ENCODE measurements at regions not wholly inside any gene's neighbourhood (a gene's known extent, or its start where the extent isn't known, plus 50 kb on each side); places are given as distances from the start of the nearest gene placed in this dataset.

- no peak for DNase-seq
These were observed 55.5 kb downstream of the DRD1 start for GRCh38 chr5:175388531-175388930.

DNA sequence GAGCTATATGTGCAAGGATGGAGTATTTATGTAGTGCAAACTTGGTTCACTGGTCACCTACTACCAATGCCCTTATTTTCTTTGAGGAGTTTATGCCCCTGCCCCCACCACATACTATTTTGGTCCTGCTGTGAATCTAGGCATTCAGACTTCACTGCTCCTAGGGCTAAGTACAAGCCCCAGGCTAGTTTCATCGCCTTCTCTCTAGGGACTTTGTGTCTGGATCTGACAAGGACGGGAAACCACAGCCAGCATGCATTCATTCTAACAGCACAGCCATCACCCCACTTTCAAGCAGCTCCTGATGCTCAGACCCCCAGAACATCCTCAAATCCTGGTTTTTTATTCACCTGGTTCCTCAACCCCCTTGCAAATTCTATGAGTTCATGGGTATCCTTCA is 56.8 kb downstream of the DRD1 start:
- DNase-seq: no peak

DNA sequence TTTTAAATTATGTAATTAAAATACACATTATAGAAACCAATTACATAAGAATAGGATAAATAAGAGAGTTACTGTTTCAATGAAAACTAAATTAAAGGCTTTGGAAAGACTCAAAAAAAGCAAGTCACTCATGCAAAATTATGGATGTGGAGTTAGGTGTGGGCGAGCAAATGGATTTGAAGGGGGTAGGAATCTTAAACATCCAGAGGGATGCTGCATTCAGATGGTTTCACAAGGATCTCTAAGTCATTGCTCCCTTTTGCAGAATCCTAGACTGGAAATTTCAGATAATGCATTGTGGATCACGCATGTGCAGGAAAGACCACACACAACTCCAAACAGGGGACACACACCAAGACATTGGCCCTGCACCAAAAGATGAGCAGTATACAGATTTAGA is 57.5 kb downstream of the DRD1 start:
- DNase-seq: peak in 1 of 58 donors; percentile 7

DNA sequence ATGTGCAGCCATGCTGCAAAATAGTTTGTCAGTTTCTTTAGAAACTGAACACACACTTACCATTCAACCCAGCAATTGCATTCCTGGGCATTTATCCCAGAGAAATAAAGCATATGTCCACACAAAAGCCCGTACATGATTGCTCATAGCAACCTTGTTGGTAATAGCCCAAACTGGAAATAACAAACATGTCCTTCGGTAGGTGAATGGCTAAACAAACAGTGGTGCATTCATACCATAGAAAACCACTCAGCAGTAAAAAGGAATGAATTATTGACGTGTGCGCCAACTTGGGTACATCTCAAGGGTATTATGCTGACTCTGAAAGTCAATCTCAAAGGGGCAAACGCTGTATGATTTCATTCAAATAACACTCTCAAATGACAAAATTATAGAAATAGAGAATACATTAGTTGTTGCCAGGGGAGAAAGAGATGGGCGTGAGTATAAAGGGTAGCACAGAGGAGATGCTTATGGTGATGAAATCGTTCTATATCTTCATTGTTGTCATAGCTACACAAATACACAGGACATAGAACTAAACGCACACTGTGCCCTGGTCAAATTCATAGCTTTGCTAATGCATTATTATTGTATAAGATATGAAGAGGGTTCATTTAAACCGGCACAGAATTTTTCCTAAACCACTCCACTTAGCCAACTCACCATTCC is 58.2 kb downstream of the DRD1 start:
- peak in 1 of 58 donors; percentile 6 for DNase-seq

DNA sequence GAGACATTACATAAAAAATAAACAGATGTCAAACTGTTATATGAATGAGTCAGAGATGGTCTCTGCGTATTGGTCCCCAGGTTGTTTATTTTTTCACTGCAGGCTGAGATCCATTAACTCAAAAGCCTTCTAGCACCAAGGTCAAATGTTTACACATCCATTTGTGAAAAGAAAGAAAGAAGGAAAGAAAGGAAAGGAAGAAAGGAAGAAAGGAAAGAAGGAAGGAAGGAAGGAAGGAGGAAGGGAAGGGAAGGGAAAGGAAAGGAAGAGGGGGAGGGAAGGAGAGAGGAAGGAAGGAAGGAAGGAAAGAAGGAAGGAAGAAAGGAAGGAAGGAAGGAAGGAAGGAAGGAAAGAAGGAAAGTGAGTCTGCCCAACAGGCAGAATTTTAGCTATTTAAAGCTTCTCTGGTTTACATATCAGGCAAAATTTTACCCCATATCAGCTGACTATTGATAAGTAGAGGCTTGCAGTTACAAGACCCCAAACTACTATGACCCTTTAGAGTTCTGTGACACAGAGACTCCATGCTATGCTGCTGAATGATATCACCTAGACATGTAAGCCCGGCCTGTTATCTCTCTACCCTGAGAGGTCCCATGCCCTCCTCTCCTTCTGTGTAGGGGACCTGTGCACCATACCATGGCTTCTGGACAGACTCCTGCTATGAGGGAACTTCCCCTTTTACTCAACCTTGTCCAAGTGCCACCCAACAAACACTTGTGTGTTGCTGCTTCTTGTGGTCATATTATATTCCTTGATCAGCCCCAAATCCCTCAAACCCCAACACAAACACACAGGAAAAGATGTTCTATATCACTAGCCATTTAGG is 59.0 kb downstream of the DRD1 start:
- no peak for DNase-seq

GRCh38 chr5:175383350-175383749 is 60.6 kb downstream of the DRD1 start:
- peak in 13 of 58 donors; percentile 2 to 39 (median 11) for DNase-seq

DNA sequence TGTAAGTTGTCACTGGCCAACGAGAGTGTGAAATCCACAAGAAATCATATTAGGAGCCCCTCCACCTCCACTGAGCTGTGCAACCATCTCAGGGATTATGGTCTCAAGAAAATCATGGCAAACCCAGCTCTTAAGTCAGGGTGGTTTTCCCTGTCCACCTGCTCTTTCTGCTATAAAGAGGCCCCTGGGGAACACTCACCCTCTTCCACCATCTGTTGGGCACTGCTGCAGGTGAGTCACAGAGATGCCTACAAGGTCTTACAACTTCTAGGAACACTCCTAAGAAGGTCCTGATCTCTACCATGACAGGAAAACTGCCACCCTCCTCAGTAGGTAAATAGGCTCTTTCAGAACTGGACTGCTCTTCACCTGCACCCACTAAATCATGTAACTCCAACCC is 61.8 kb downstream of the DRD1 start:
- DNase-seq: no peak

- no peak for DNase-seq
These were observed 62.9 kb downstream of the DRD1 start for GRCh38 chr5:175381130-175381529.

GRCh38 chr5:175380701-175381100 is 63.3 kb downstream of the DRD1 start:
- DNase-seq: no peak

DNA sequence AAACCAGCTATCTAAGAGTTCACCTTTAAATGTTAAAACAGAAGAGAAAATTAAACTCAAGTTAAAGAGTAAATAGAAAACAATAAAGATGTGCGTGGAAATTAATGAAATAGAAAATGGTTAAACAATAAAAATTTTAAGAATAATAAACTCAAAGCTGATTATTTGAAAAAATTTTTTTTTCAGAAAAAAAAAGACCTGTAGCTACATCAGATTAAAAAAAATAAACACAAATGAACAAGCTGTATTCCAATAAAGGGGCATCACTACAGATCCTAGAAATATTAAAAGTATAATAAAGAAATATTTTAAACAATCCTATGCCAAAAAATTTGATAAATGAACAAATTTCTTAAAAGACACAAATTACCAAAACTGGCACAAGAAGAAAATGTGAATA is 64.1 kb downstream of the DRD1 start:
- DNase-seq: no peak

DNA sequence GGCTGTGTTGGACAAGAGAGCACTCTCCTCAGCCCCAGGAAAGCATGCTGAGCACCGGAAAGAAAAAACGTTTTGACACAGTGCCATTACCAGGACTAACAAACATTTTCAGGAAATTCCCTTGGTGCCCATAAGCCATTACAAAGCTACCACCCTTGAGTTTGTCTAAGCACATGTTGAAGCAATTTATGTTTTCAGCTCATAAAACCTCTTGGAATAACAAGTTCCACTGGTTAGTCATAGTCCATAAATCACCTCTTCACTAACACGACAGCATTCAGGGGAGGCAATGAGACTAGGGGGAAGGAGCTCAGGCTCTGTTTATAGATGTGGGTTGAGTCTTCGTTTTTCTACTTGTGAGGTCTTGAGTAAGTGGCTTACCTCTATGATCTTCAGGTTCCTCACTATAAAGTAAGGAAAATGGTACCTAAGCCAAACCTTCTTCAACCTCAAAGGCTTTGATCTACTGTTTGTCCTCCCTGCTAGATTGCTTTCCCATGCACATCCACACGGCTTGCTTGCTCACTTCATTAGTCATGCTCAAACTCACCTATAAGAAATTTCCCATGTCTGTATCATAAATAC is 65.4 kb downstream of the DRD1 start:
- no peak for DNase-seq

GRCh38 chr5:175377816-175378215 is 66.2 kb downstream of the DRD1 start:
- no peak for DNase-seq

DNA sequence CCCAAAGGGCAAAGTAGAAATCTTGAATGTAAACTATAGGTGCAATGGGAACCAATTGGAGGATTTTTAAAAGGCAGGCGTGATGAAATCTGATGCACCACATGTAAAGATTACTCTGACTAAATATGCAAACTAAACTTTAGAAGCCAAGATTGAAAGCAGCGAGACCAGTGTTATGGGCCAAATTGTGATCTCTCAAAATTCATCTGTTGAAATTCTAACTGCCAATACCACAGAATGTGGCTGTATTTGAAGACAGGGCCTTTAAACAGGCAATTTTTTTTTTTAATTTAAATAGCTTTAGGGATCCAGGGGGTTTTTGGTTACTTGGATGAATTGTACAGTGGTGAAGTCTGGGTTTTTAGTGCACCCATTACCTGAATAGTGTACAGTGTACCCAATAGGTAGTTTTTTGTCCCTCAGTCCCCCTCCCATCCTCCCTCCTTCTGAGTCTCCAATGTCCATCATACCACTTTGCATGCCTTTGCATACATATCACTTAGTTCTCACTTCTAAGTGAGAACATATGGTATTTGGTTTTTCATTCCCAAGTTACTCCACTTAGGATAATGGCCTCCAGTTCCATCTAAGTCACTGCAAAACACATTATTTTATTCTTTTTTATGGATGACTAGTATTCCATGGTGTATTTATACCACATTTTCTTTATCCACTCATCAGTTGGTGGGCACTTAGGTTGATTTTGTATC is 69.7 kb downstream of the DRD1 start:
- no peak for DNase-seq

GRCh38 chr5:175365866-175366265 is 78.1 kb downstream of the DRD1 start:
- no peak for DNase-seq

GRCh38 chr5:175363300-175363699 is 80.7 kb downstream of the DRD1 start:
- peak in 1 of 58 donors; percentile 34 for DNase-seq

DNA sequence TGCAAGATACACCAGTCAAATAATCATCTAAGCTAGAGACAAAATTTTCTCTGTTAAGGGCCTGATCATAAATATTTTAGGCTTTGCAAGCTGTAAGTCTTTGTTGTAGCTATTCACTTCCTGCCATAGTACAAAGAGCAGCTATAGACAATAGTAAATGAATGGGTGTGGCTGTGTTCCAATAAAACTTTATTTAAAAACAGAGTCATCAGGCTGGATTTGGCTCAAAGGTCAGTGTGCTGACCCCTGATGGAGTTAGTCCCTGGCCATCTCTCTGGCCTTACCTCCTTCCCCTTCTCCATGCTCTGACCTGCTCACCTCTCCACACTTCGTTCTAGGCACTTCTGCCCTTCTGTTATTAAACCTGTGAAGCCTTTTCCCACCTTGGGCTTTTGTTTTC is 86.0 kb downstream of the DRD1 start:
- DNase-seq: no peak

DNA sequence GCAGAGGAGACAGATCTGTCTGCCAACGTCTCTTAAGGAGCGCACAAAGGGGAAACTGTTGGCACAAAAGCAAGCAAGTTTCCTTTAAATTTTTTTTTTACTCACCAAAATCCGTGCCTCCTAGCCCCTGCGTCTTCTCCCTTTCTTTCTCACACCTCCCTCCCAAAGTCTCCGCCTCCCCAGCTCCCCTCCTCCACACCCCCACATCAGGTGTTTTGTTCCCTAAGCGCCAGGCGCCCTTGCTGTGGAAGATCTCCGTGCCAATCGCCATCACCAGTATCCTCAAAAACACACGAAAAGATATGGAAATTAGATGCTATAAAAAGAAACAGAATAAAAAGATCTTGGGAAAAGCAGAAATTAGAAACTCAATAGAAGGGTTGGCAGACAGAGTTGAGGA is 87.6 kb downstream of the DRD1 start:
- no peak for DNase-seq

- DNase-seq: no peak
These were observed 89.0 kb downstream of the DRD1 start for GRCh38 chr5:175354964-175355363.

- no peak for DNase-seq
These were observed 90.1 kb downstream of the DRD1 start for GRCh38 chr5:175353926-175354325.

DNA sequence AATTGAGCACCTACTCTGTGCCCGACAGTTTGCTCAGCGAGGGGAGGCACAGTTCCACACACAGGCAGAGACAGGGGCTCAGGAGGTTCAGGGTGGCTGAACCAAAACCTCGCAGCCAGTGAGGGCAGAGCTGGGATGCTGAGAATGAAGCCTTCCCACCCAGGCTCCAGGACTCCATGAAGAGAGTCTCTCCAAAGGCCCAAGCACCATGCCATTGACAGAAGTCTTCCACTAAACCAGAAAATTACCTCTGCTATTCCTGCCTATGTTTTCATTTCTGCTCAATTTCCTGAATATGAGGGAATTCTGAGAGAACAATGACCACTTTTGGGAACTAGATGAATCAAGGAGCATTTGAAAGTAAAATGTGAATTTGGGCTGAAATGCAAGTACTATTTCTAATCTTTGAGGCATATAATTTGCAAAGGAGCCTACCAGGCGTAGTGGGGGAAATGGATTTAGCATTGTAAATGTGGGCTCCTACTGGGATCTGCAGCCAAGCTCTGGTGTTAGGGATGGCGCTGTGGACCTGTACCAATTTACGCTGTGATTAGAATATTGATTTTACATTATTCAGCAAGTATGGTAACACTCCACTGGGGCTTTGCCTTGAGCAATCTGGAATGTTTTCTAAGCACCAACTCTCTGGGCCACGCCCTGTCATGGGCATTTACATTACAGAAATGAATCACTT is 91.9 kb downstream of the DRD1 start:
- peak in 1 of 58 donors; percentile 15 for DNase-seq

- DNase-seq: peak in 3 of 58 donors; percentile 3 to 31 (median 12)
These were observed 92.9 kb downstream of the DRD1 start for GRCh38 chr5:175351126-175351525.
